ENCODE measurements at regions not wholly inside any gene's neighbourhood (a gene's known extent, or its start where the extent isn't known, plus 50 kb on each side); places are given as distances from the start of the nearest gene placed in this dataset.

DNA sequence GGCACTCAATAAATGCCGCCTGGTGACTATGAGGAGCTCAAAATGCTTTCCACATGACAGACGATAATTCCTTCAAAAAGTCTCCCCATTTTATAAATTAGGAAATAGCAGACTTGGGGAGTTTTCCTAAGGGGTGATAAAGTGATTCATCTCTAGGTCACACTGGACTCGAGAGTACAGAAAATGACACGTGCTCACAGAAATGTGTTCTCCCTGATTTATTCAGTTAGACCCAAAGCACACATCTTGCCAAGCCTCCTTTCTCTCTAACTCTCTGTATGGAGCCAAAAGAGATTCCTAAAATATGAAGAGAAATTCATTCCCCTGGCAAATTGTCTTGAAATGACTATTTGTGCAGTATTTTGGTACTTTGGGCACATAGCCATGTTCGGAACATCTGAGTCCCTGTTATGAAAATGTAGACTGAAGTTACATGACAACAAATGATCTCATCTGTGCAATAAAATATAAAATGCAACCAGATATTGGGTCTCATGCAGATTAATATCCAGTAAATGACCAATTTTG lies 381.1 kb downstream of the TFAP2B start:
- TF ChIP-seq CTCF (optimal IDR thresholded peaks at IDR 0.05 in 1 of 3, IDR thresholded peaks at IDR 0.05 in 1 of 3, conservative IDR thresholded peaks at IDR 0.05 in 1 of 3; ENCODE audit: extremely low read depth in 1 of 3, insufficient read depth in 2 of 3, low read length in 3 of 3) (no peak), EZH2 (IDR thresholded peaks at IDR 0.05; ENCODE audit: low read length) (no peak)

Measured in keratinocyte (primary cell).